K562 (cell line): ENCODE measurements at regions not wholly inside any gene's neighbourhood (a gene's known extent, or its start where the extent isn't known, plus 50 kb on each side); places are given as distances from the start of the nearest gene placed in this dataset.

ENCODE experiments used
- ATAC-seq: fragments of 200-7000 bp; cut with Tn5 transposase; 3 replicates; pipeline ENCODE4 v1.9.1; 2020; ENCODE audit warnings: moderate library complexity
- BruUV-seq: library from RNA; stranded (reverse); fragments of 400-500 nt; replicated peaks from 2 replicates; lab custom pipeline; 2021; lab: Mats Ljungman, UMichigan
- CTCF ChIA-PET: fragments of 300-600 bp; formaldehyde crosslinking; extraction: SDS; loops from one replicate; lab custom pipeline; 2021; ENCODE audit warnings: low intra/inter-chr PET ratio; lab: Yijun Ruan, JAX
- POLR2A ChIA-PET: fragments of 300-600, 350-650 bp; sonication (Branson Sonifier 250); formaldehyde crosslinking; extraction: SDS; loops from one replicate; lab custom pipeline; 2021; ENCODE audit warnings: antibody characterized with exemption, inconsistent platforms; lab: Yijun Ruan, JAX
- DNase-seq, 4 experiments: peaks; one replicate each; pipeline versions ENCODE4 v3.0.0 to v3.0.0-alpha.2; 2011 to 2018; ENCODE audit warnings: low spot score in 3 of 4, mixed read lengths in 3 of 4; ENCODE audit errors: extremely low read depth in 1 of 4
- FAIRE-seq: peaks from 2 replicates; lab custom pipeline; 2011; peaks lifted over from hg19 to GRCh38; lab: Jason Lieb, UNC
- H2AFZ ChIP-seq: 2 replicates; pipeline ENCODE4 v1.6.0; 2011; ENCODE audit warnings: low read depth, low read length, control low read depth, inconsistent platforms
- H3K27ac ChIP-seq: fragments of 200-600 bp; 3 replicates; pipeline ENCODE4 v1.8.0; 2011; ENCODE audit warnings: low read depth, mild to moderate bottlenecking, control low read depth, inconsistent platforms, low read length, moderate library complexity, mixed read lengths; ENCODE audit errors: extremely low read depth
- H3K27me3 ChIP-seq, 2 experiments: fragments of 300-600 bp in 1 of 2; 2 replicates in 1 of 2; 3 replicates in 1 of 2; pipeline versions ENCODE4 v1.6.0 to v1.8.0; 2011; ENCODE audit warnings: inconsistent platforms in 2 of 2, low read length in 2 of 2, mild to moderate bottlenecking in 1 of 2, mixed read lengths in 1 of 2, moderate library complexity in 1 of 2; ENCODE audit not compliant: control insufficient read depth in 2 of 2, insufficient read depth in 2 of 2
- H3K36me3 ChIP-seq: fragments of 300-600 bp; 3 replicates; pipeline ENCODE4 v1.8.0; 2011; ENCODE audit warnings: mild to moderate bottlenecking, low read length, inconsistent platforms; ENCODE audit not compliant: control insufficient read depth, insufficient read depth
- H3K4me1 ChIP-seq, 2 experiments: fragments of 200-600 bp in 1 of 2; replicated peaks in 1 of 2; 2 replicates in 1 of 2; 3 replicates in 1 of 2; pipeline versions ENCODE4 v1.5.1 to v1.8.0; 2011; ENCODE audit warnings: inconsistent platforms in 2 of 2, low read length in 2 of 2, mild to moderate bottlenecking in 1 of 2, mixed read lengths in 1 of 2, moderate library complexity in 1 of 2; ENCODE audit not compliant: control insufficient read depth in 2 of 2, insufficient read depth in 2 of 2
- H3K4me2 ChIP-seq: 2 replicates; pipeline ENCODE4 v1.6.1; 2011; ENCODE audit warnings: low read length, control low read depth, inconsistent platforms, mixed read lengths; ENCODE audit not compliant: insufficient read depth
- H3K4me3 ChIP-seq: fragments of 200-600 bp; sonication (generic), shearing (Covaris generic); 2 replicates; pipeline ENCODE4 v1.5.1; 2016; ENCODE audit warnings: control low read depth, inconsistent platforms
- H3K79me2 ChIP-seq: fragments of 200-600 bp; 3 replicates; pipeline ENCODE4 v1.8.0; 2011; ENCODE audit warnings: low read length, inconsistent platforms; ENCODE audit not compliant: control insufficient read depth, insufficient read depth
- H3K9ac ChIP-seq, 2 experiments: 2 replicates each; pipeline versions ENCODE4 v1.6.0 to v1.6.1; 2011; ENCODE audit warnings: low read depth in 2 of 2, low read length in 2 of 2, control low read depth in 1 of 2, inconsistent platforms in 1 of 2, mild to moderate bottlenecking in 1 of 2, mixed read lengths in 1 of 2; ENCODE audit not compliant: insufficient read depth in 1 of 2
- H3K9me1 ChIP-seq: one replicate; pipeline ENCODE4 v1.6.0; 2011; ENCODE audit warnings: inconsistent platforms, mild to moderate bottlenecking, low read length, moderate library complexity; ENCODE audit not compliant: control insufficient read depth, insufficient read depth
- H3K9me3 ChIP-seq: replicated peaks from 2 replicates; pipeline ENCODE4 v1.5.1; 2011; ENCODE audit warnings: low read depth, low read length, inconsistent platforms; ENCODE audit not compliant: control insufficient read depth, insufficient read depth
- H4K20me1 ChIP-seq: replicated peaks from 2 replicates; pipeline ENCODE4 v1.6.1; 2011; ENCODE audit warnings: low read length, inconsistent platforms, mixed read lengths; ENCODE audit not compliant: control insufficient read depth, insufficient read depth
- ATF3 ChIP-seq, 2 experiments: fragments of 450-650 bp in 1 of 2; sonication (generic) in 1 of 2; formaldehyde crosslinking in 1 of 2; IDR thresholded peaks in 1 of 2; conservative IDR thresholded peaks in 1 of 2; 2 replicates each; pipeline versions ENCODE4 v1.6.1 to v1.8.1; 2016 to 2023; ENCODE audit warnings: mild to moderate bottlenecking in 2 of 2, moderate library complexity in 2 of 2, inconsistent platforms in 1 of 2, missing genetic modification reagents in 1 of 2
- CEBPB ChIP-seq: fragments of 450-650 bp; IDR thresholded peaks from 2 replicates; pipeline ENCODE4 v1.6.1; 2016; ENCODE audit warnings: missing genetic modification characterization, missing compliant biosample characterization
- CTBP1 ChIP-seq: fragments of 450-650 bp; IDR thresholded peaks from 2 replicates; pipeline ENCODE4 v1.6.1; 2016; ENCODE audit warnings: borderline replicate concordance
- E2F4 ChIP-seq: sonication (generic); formaldehyde crosslinking; IDR thresholded peaks from 2 replicates; pipeline ENCODE4 v1.8.0; 2022; ENCODE audit warnings: mild to moderate bottlenecking, low read depth, missing genetic modification reagents
- GTF2F1 ChIP-seq: IDR thresholded peaks from 2 replicates; pipeline ENCODE4 v1.6.1; 2011; ENCODE audit warnings: low read depth, low read length, improper control_type of control experiment
- HCFC1 ChIP-seq: IDR thresholded peaks from 2 replicates; pipeline ENCODE4 v1.6.1; 2012; ENCODE audit warnings: low read depth, low read length, improper control_type of control experiment
- HEY1 ChIP-seq: fragments of 250-450 bp; sonication (Bioruptor Pico); IDR thresholded peaks from 2 replicates; pipeline ENCODE4 v1.5.0; 2020; ENCODE audit warnings: mild to moderate bottlenecking, moderate library complexity, borderline replicate concordance
- KAT8 ChIP-seq: fragments of 450-650 bp; IDR thresholded peaks from 2 replicates; pipeline ENCODE4 v1.6.1; 2016; ENCODE audit warnings: low read depth, mild to moderate bottlenecking
- MXD1 ChIP-seq: fragments of 250-450 bp; sonication (Bioruptor Pico); IDR thresholded peaks from 2 replicates; pipeline ENCODE4 v1.8.0; 2021; ENCODE audit warnings: borderline replicate concordance, mild to moderate bottlenecking, moderate library complexity; ENCODE audit not compliant: poor library complexity, severe bottlenecking
- NONO ChIP-seq, 2 experiments: fragments of 200-400 bp in 1 of 2; fragments of 450-650 bp in 1 of 2; formaldehyde crosslinking in 1 of 2; IDR thresholded peaks; 2 replicates each; pipeline ENCODE4 v1.6.1; 2017; ENCODE audit warnings: low read depth in 2 of 2, mild to moderate bottlenecking in 2 of 2, moderate library complexity in 2 of 2, low read length in 1 of 2
- STAT6 ChIP-seq: sonication (generic); formaldehyde crosslinking; IDR thresholded peaks from 2 replicates; pipeline ENCODE4 v1.8.1; 2023; ENCODE audit warnings: mild to moderate bottlenecking, missing genetic modification reagents
- WGBS: fragments of 100-300 bp; shearing (Covaris generic); methylation state at CpG from one replicate; pipeline ENCODE4 v1.1.6; 2016; ENCODE audit warnings: low coverage, mixed read lengths; ENCODE audit not compliant: insufficient coverage; ENCODE audit errors: missing lambda C conversion rate; 5-methylcytosine and 5-hydroxymethylcytosine counted together
- in situ Hi-C: fragments of 300-500 bp; cut with MboI; formaldehyde crosslinking; loops from 4 replicates; pipeline ENCODE4 v1.15.0; 2018; ENCODE audit warnings: inconsistent platforms, mixed read lengths
- intact Hi-C: fragments of 100-400 bp; cut with micrococcal nuclease; formaldehyde crosslinking; loops from 2 replicates; pipeline ENCODE4 v1.14.2; 2022

- no peak for TF ChIP-seq STAT6
- TF ChIP-seq ATF3 (IDR thresholded peaks at IDR 0.05): peak; percentile 22; the same call in 1 of the 2 replicates
- no peak for TF ChIP-seq ATF3 (CRISPR knock-in tag; conservative IDR thresholded peaks at IDR 0.05)
- TF ChIP-seq CEBPB (tag): peak; percentile 72
- no peak for TF ChIP-seq KAT8
These were observed 86.7 kb upstream of the PRKAR2B start (continued) for GRCh38 chr7:106957766-106958165.

- no peak overlapping the region for H3K27ac ChIP-seq
- ChIA-PET POLR2A (interaction anchor here (0.6 to 1.8 kb wide), 6 partner anchors 17 to 131 kb away, joined by 3 to 5 read pairs (median 4); no protein-coding TSS in a partner anchor), CTCF (interaction anchor here (1.1 kb wide), 1 partner anchor 187 kb away, joined by 4 read pairs; no protein-coding TSS in a partner anchor)
- peaks cover 0 to 10% of the 10 kb centered on the region in 2 experiments; a peak in 1 of 5 replicates for H3K4me1 ChIP-seq
- WGBS: 13% methylated on average over 2 of the region's 2 CpGs
- FAIRE-seq (peak; percentile 80), DNase-seq (peak; percentile 53 to 80 (median 66)), ATAC-seq (peak; percentile 98)
- no TSS peak for BruUV-seq
- H3K79me2 ChIP-seq: no peaks in the 10 kb centered on the region
- no peaks in the 10 kb centered on the region for H3K36me3 ChIP-seq
- H4K20me1 ChIP-seq: no peaks in the 10 kb centered on the region
- no peak overlapping the region; a peak in 1 of 4 replicates for H3K9ac ChIP-seq
- in situ Hi-C loops: no loop called here
- H2AFZ ChIP-seq: peak overlapping the region; percentile 79
- no peak overlapping the region for H3K4me2 ChIP-seq
- no peaks in the 10 kb centered on the region for H3K9me1 ChIP-seq
- no peaks in the 10 kb centered on the region for H3K9me3 ChIP-seq
- H3K27me3 ChIP-seq: no peaks in the 10 kb centered on the region
- intact Hi-C loops: no loop called here
- H3K4me3 ChIP-seq: no peak overlapping the region
- no peak for TF ChIP-seq HEY1
- TF ChIP-seq MXD1: no peak
- no peak for TF ChIP-seq E2F4 (CRISPR knock-in tag)
- no peak for TF ChIP-seq NONO (IDR thresholded peaks at IDR 0.05; ENCODE audit: low read depth in 2 of 2, low read length in 1 of 2)
- no peak for TF ChIP-seq HCFC1
- peak; percentile 36; the same call in 1 of the 2 replicates for TF ChIP-seq STAT6
- no peak for TF ChIP-seq GTF2F1
- TF ChIP-seq CTBP1: peak; percentile 30; the same call in 1 of the 2 replicates
These were observed 84.8 kb upstream of the PRKAR2B start for GRCh38 chr7:106959753-106960152.
